ENCODE measurements at regions not wholly inside any gene's neighbourhood (a gene's known extent, or its start where the extent isn't known, plus 50 kb on each side); places are given as distances from the start of the nearest gene placed in this dataset.

DNA sequence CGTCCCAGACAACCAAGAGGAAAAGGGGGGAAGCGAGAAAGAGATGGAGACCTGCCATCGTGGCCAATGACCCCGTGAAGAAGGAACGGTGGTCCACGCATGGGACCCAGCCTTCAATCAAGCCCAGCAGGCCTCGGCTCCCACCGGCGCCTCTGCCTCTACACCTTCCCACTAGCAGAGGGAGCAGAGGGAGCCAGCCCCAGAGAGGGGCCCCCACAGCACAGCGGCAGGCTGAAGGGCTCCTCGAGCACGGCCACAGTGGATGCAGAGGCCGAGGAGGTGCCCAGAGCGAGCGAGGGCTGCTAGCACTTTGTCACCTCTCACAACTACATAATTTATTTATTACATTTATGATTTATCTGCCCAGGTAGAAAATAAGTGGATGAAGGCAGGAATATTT lies 68.4 kb upstream of the TOPAZ1 start:
- Histone ChIP-seq H3K9ac (ENCODE audit: low read depth in 2 of 2, low read length in 2 of 2) (no peak overlapping the region), H3K4me1 (no peaks in the 10 kb centered on the region), H3K36me3 (no peaks in the 10 kb centered on the region), H3K27me3 (no peaks in the 10 kb centered on the region), H3K9me3 (no peaks in the 10 kb centered on the region), H3K4me3 (no peak overlapping the region), H3K27ac (no peak overlapping the region)
- TF ChIP-seq, protein P1, sequence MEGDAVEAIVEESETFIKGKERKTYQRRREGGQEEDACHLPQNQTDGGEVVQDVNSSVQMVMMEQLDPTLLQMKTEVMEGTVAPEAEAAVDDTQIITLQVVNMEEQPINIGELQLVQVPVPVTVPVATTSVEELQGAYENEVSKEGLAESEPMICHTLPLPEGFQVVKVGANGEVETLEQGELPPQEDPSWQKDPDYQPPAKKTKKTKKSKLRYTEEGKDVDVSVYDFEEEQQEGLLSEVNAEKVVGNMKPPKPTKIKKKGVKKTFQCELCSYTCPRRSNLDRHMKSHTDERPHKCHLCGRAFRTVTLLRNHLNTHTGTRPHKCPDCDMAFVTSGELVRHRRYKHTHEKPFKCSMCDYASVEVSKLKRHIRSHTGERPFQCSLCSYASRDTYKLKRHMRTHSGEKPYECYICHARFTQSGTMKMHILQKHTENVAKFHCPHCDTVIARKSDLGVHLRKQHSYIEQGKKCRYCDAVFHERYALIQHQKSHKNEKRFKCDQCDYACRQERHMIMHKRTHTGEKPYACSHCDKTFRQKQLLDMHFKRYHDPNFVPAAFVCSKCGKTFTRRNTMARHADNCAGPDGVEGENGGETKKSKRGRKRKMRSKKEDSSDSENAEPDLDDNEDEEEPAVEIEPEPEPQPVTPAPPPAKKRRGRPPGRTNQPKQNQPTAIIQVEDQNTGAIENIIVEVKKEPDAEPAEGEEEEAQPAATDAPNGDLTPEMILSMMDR (IDR thresholded peaks at IDR 0.05), result no peak
- intact Hi-C loops (cut with DNase I), result no loop called here
- no peak for DNase-seq

DNA sequence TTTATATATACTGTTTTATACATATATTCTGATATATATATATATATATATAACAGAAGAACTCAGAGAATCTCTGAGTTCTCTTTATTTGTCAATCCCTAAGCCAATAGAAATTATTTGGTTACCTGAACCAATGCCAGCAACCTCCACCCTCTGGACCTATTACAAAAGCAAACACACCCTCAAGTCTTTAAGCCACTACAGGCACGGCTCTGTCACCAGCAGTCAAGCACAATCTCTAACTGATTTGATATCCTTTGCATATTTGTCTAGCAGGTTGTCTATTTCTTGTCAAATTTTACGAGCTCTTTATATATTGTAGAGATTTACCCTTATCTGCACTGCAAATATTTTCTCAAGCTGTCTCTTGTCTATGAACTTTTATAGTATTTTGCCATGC lies 66.6 kb upstream of the TOPAZ1 start:
- TF ChIP-seq, protein P1 (IDR thresholded peaks at IDR 0.05), result no peak
- DNase-seq, result no peak
- Histone ChIP-seq H3K27ac (no peak overlapping the region), H3K9ac (ENCODE audit: low read depth in 2 of 2, low read length in 2 of 2) (no peak overlapping the region), H3K36me3 (no peaks in the 10 kb centered on the region), H3K27me3 (no peaks in the 10 kb centered on the region), H3K4me3 (no peak overlapping the region), H3K4me1 (no peaks in the 10 kb centered on the region), H3K9me3 (no peaks in the 10 kb centered on the region)
- intact Hi-C loops (cut with DNase I), result no loop called here

DNA sequence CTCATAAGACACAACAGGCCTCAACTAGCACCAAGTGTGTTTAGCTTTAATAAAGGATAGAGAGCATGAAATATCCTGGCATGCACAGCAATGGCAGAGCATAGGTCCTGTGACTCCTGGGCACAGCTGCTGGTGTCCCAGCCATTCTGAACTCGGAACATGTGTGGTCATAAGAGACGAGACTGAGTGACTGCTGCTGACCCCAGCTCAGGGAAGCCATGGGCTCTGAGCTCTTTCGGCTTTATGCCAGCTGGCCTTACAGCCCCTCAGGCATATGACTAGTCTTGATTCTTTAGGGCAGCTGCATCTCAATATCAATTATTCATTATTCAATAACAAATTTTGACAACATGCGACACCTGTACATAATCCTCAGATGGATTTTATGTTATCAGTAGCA lies 62.4 kb upstream of the TOPAZ1 start:
- DNase-seq, result no peak
- H3K36me3 ChIP-seq, result no peaks in the 10 kb centered on the region

DNA sequence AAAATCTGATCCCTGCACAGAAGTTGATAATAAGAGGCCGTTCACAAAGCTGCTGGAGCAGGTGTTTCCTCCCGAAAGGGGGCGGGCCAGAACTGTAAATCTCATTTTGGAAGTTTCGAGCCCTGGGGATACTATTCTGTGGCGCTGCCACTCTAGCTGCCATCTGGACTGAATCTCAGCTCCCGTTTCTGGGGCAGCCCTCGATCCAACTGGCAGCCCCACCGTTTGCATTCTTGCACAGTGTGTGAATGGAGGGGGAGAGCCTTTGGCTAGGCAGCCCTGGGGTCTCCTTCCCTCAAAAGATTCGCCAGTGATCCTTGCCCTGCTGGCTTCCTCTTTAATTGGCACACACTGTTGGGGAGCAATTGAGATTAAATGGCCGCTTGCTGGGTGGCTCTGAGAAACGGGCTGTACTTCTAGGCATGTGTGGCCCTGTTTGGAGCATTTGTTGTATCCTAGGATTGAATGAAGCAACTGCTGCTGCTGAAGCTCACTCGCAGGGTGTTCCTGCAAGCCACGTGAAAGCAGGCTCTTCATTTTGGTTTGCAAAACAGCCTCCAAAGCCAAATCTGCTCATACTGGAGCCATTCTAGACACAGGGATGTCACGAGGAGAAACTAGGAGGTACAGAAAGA lies 57.2 kb upstream of the TOPAZ1 start:
- Histone ChIP-seq H3K9ac (ENCODE audit: low read depth in 2 of 2, low read length in 2 of 2) (no peak overlapping the region), H3K4me1 (no peaks in the 10 kb centered on the region), H3K9me3 (no peaks in the 10 kb centered on the region), H3K27me3 (no peaks in the 10 kb centered on the region), H3K27ac (no peak overlapping the region), H3K4me3 (no peak overlapping the region), H3K36me3 (no peaks in the 10 kb centered on the region)
- TF ChIP-seq, protein P1 (IDR thresholded peaks at IDR 0.05), result no peak
- peak; percentile 18 for DNase-seq
- intact Hi-C loops (cut with DNase I), result no loop called here

More for the DNA sequence above, 62.4 kb upstream of the TOPAZ1 start:
- TF ChIP-seq, protein P1 (IDR thresholded peaks at IDR 0.05), result no peak
- Histone ChIP-seq H3K27ac (no peak overlapping the region), H3K4me3 (no peak overlapping the region), H3K9ac (ENCODE audit: low read depth in 2 of 2, low read length in 2 of 2) (no peak overlapping the region), H3K4me1 (no peaks in the 10 kb centered on the region), H3K27me3 (no peaks in the 10 kb centered on the region), H3K9me3 (no peaks in the 10 kb centered on the region)
- intact Hi-C loops (cut with DNase I), result no loop called here

DNA sequence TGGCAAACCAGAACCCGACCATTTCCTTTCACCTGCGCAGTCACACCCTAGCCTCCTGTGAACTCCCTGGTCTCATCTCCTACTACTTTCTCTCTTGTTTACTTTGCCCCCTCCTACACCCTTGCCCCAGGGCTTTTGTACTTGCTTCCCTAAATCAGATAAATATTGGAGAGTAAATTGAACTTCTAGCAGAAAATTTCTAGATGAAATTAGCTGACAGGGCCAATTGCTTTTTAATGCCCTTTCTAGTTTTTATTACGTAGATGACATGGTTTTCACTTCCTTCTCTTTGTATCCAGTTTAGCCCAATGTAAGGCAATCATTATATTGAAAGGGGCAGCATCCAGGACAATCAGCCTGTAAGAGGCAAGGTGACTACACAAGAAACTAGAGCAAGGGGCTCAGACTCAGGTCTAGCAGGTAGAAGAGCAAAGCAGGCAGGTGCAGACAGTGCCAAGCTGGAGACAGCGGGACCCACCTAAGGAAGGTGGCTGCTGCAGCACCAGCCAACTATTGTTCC lies 56.2 kb upstream of the TOPAZ1 start:
- intact Hi-C loops (cut with DNase I), result no loop called here

More for the DNA sequence above, 56.2 kb upstream of the TOPAZ1 start:
- H3K36me3 ChIP-seq, result no peaks in the 10 kb centered on the region
- H3K4me1 ChIP-seq, result no peaks in the 10 kb centered on the region
- H3K27ac ChIP-seq, result no peak overlapping the region
- no peak overlapping the region for H3K4me3 ChIP-seq
- H3K27me3 ChIP-seq, result no peaks in the 10 kb centered on the region
- TF ChIP-seq, protein P1 (IDR thresholded peaks at IDR 0.05), result no peak
- no peaks in the 10 kb centered on the region for H3K9me3 ChIP-seq
- no peak overlapping the region for H3K9ac ChIP-seq (ENCODE audit: low read depth in 2 of 2, low read length in 2 of 2)
- DNase-seq, result no peak

Measured in colonic mucosa (tissue), 4 donors.